GM12878 (cell line): ENCODE measurements at regions not wholly inside any gene's neighbourhood (a gene's known extent, or its start where the extent isn't known, plus 50 kb on each side); places are given as distances from the start of the nearest gene placed in this dataset.

Source experiments
- CBFB ChIP-seq: IDR thresholded peaks from 2 replicates; pipeline ENCODE4 v1.6.1; 2016; ENCODE audit warnings: antibody characterized with exemption, low read depth
- CEBPB ChIP-seq, 2 experiments: fragments of 150-350 bp in 1 of 2; IDR thresholded peaks; 2 replicates each; pipeline ENCODE4 v1.6.1; 2012 to 2014; ENCODE audit warnings: low read depth in 2 of 2, low read length in 2 of 2, borderline replicate concordance in 1 of 2, inconsistent platforms in 1 of 2
- EGR1 ChIP-seq, 2 experiments: IDR thresholded peaks; 1 replicate in 1 of 2; 2 replicates in 1 of 2; pipeline ENCODE4 v1.6.1; 2011 to 2012; ENCODE audit warnings: low read depth in 2 of 2, low read length in 2 of 2, borderline replicate concordance in 1 of 2, mild to moderate bottlenecking in 1 of 2, moderate library complexity in 1 of 2
- EP300 ChIP-seq, 2 experiments: fragments of 150-350 bp in 1 of 2; IDR thresholded peaks; 2 replicates each; pipeline ENCODE4 v1.6.1; 2011 to 2012; ENCODE audit warnings: low read depth in 2 of 2, low read length in 2 of 2, borderline replicate concordance in 1 of 2, improper control_type of control experiment in 1 of 2, inconsistent platforms in 1 of 2; ENCODE audit not compliant: control insufficient read depth in 1 of 2
- JUND ChIP-seq: IDR thresholded peaks from 2 replicates; pipeline ENCODE4 v1.6.1; 2012; ENCODE audit warnings: low read depth, mild to moderate bottlenecking, low read length, improper control_type of control experiment, moderate library complexity
- KDM1A ChIP-seq: fragments of 200-600 bp; sonication (generic); IDR thresholded peaks from 2 replicates; pipeline ENCODE4 v1.6.1; 2016; ENCODE audit warnings: borderline replicate concordance
- NR2C1 ChIP-seq: fragments of 450-650 bp; IDR thresholded peaks from 2 replicates; pipeline ENCODE4 v1.6.1; 2017; ENCODE audit warnings: antibody characterized with exemption, mild to moderate bottlenecking, moderate library complexity
- ZBED1 ChIP-seq: IDR thresholded peaks from 2 replicates; pipeline ENCODE4 v1.6.1; 2016; ENCODE audit warnings: borderline replicate concordance
- TF ChIP-seq, protein P1 (sequence below), 3 experiments: IDR thresholded peaks in 2 of 3; conservative IDR thresholded peaks in 1 of 3; 2 replicates each; pipeline ENCODE4 v1.5.1; 2011; ENCODE audit warnings: low read depth in 3 of 3, low read length in 3 of 3, mild to moderate bottlenecking in 3 of 3, control low read depth in 2 of 3, moderate library complexity in 2 of 3, inconsistent platforms in 1 of 3, mixed read lengths in 1 of 3; ENCODE audit not compliant: control insufficient read depth in 2 of 3, insufficient read depth in 1 of 3; ENCODE audit errors: extremely low read depth in 1 of 3

GRCh38 chr10:33102071-33102470, 144.0 kb upstream of the ITGB1 start:
- TF ChIP-seq, protein P1, sequence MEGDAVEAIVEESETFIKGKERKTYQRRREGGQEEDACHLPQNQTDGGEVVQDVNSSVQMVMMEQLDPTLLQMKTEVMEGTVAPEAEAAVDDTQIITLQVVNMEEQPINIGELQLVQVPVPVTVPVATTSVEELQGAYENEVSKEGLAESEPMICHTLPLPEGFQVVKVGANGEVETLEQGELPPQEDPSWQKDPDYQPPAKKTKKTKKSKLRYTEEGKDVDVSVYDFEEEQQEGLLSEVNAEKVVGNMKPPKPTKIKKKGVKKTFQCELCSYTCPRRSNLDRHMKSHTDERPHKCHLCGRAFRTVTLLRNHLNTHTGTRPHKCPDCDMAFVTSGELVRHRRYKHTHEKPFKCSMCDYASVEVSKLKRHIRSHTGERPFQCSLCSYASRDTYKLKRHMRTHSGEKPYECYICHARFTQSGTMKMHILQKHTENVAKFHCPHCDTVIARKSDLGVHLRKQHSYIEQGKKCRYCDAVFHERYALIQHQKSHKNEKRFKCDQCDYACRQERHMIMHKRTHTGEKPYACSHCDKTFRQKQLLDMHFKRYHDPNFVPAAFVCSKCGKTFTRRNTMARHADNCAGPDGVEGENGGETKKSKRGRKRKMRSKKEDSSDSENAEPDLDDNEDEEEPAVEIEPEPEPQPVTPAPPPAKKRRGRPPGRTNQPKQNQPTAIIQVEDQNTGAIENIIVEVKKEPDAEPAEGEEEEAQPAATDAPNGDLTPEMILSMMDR (IDR thresholded peaks at IDR 0.05 in 2 of 3, conservative IDR thresholded peaks at IDR 0.05 in 1 of 3; ENCODE audit: control insufficient read depth in 2 of 3, extremely low read depth in 1 of 3, insufficient read depth in 1 of 3, low read depth in 3 of 3, low read length in 3 of 3): no peak
- no peak for TF ChIP-seq NR2C1
- TF ChIP-seq EP300 (IDR thresholded peaks at IDR 0.05; ENCODE audit: borderline replicate concordance in 1 of 2, control insufficient read depth in 1 of 2, low read depth in 2 of 2, low read length in 2 of 2): no peak
- TF ChIP-seq ZBED1: no peak
- no peak for TF ChIP-seq CEBPB (IDR thresholded peaks at IDR 0.05; ENCODE audit: borderline replicate concordance in 1 of 2, low read depth in 2 of 2, low read length in 2 of 2)
- TF ChIP-seq EGR1 (IDR thresholded peaks at IDR 0.05; ENCODE audit: borderline replicate concordance in 1 of 2, low read depth in 2 of 2, low read length in 2 of 2): no peak
- TF ChIP-seq JUND: no peak
- TF ChIP-seq KDM1A: no peak
- no peak for TF ChIP-seq CBFB
